H1 (cell line): ENCODE measurements at regions not wholly inside any gene's neighbourhood (a gene's known extent, or its start where the extent isn't known, plus 50 kb on each side); places are given as distances from the start of the nearest gene placed in this dataset.

Experiments used
- CTCF ChIA-PET: fragments of 300-600 bp; sonication (Branson Sonifier 250); formaldehyde crosslinking; loops from one replicate; lab custom pipeline; 2021; ENCODE audit not compliant: partially characterized antibody; lab: Charles Lee
- POLR2A ChIA-PET: fragments of 300-600 bp; sonication (Branson Sonifier 250); formaldehyde crosslinking; loops from one replicate; lab custom pipeline; 2021; ENCODE audit warnings: inconsistent platforms; ENCODE audit not compliant: partially characterized antibody; lab: Charles Lee
- DNase-seq, 2 experiments: peaks; one replicate each; pipeline versions ENCODE4 v3.0.0 to v3.0.0-alpha.2; 2010 to 2022; ENCODE audit warnings: low spot score in 2 of 2, low read depth in 1 of 2, mixed read lengths in 1 of 2
- FAIRE-seq: peaks from 2 replicates; lab custom pipeline; 2011; peaks lifted over from hg19 to GRCh38; lab: Jason Lieb, UNC
- H2AFZ ChIP-seq: 2 replicates; pipeline ENCODE4 v1.8.1; 2012; ENCODE audit warnings: low read length, inconsistent platforms
- H2AK5ac ChIP-seq: 2 replicates; pipeline ENCODE4 v1.6.1; 2013; ENCODE audit warnings: low read depth, low read length
- H2BK120ac ChIP-seq: replicated peaks from 2 replicates; pipeline ENCODE3; 2013; ENCODE audit warnings: low read depth, low read length, inconsistent platforms
- H2BK12ac ChIP-seq: 2 replicates; pipeline ENCODE4 v1.6.1; 2013; ENCODE audit warnings: low read depth, low read length
- H2BK15ac ChIP-seq: 2 replicates; pipeline ENCODE4 v1.6.1; 2013; ENCODE audit warnings: low read length
- H2BK20ac ChIP-seq: 2 replicates; pipeline ENCODE4 v1.6.1; 2013; ENCODE audit warnings: low read length
- H2BK5ac ChIP-seq: 2 replicates; pipeline ENCODE4 v1.6.1; 2013; ENCODE audit warnings: low read depth, low read length
- H3K14ac ChIP-seq: 2 replicates; pipeline ENCODE4 v1.6.1; 2013; ENCODE audit warnings: inconsistent platforms; ENCODE audit not compliant: insufficient read length
- H3K18ac ChIP-seq: 2 replicates; pipeline ENCODE4 v1.6.1; 2013; ENCODE audit warnings: low read length; ENCODE audit errors: extremely low read depth
- H3K23ac ChIP-seq: 2 replicates; pipeline ENCODE4 v1.6.1; 2013; ENCODE audit warnings: inconsistent platforms; ENCODE audit not compliant: insufficient read length
- H3K23me2 ChIP-seq: 2 replicates; pipeline ENCODE4 v1.6.1; 2013; ENCODE audit warnings: low read depth, low read length
- H3K27ac ChIP-seq: 2 replicates; pipeline ENCODE4 v1.6.1; 2011; ENCODE audit warnings: low read depth, low read length, inconsistent platforms
- H3K27me3 ChIP-seq, 4 experiments: replicated peaks in 1 of 4; 1 replicate in 1 of 4; 2 replicates in 3 of 4; pipeline versions ENCODE4 v1.6.1 to v1.8.1; 2011 to 2013; ENCODE audit warnings: low read length in 3 of 4, mild to moderate bottlenecking in 3 of 4, inconsistent platforms in 2 of 4, mixed read lengths in 2 of 4, moderate library complexity in 1 of 4; ENCODE audit not compliant: control insufficient read depth in 3 of 4, insufficient read depth in 3 of 4; ENCODE audit errors: extremely low read depth in 1 of 4
- H3K36me3 ChIP-seq, 4 experiments: 2 replicates each; pipeline versions ENCODE4 v1.6.1 to v1.8.1; 2011 to 2013; ENCODE audit warnings: mild to moderate bottlenecking in 4 of 4, low read length in 3 of 4, moderate library complexity in 2 of 4, control low read depth in 1 of 4, inconsistent platforms in 1 of 4; ENCODE audit not compliant: insufficient read depth in 4 of 4, control insufficient read depth in 2 of 4
- H3K4ac ChIP-seq: replicated peaks from 2 replicates; pipeline ENCODE3; 2013; ENCODE audit warnings: low read length, low read depth, mixed read lengths, inconsistent platforms; ENCODE audit not compliant: insufficient read length
- H3K4me1 ChIP-seq, 4 experiments: replicated peaks in 1 of 4; 1 replicate in 1 of 4; 2 replicates in 3 of 4; pipeline versions ENCODE4 v1.6.1 to v1.8.1; 2011 to 2013; ENCODE audit warnings: low read length in 3 of 4, inconsistent platforms in 2 of 4, mixed read lengths in 1 of 4; ENCODE audit not compliant: insufficient read depth in 4 of 4, control insufficient read depth in 3 of 4
- H3K4me2 ChIP-seq, 2 experiments: 2 replicates each; pipeline versions ENCODE4 v1.6.1 to v1.8.1; 2011 to 2013; ENCODE audit warnings: low read depth in 2 of 2, low read length in 2 of 2, control low read depth in 1 of 2, inconsistent platforms in 1 of 2, mild to moderate bottlenecking in 1 of 2; ENCODE audit not compliant: insufficient read depth in 1 of 2
- H3K4me3 ChIP-seq, 4 experiments: fragments of 200-600, 300-600 bp in 1 of 4; sonication (generic), shearing (Covaris generic), sonication (Bioruptor Twin) in 1 of 4; 2 replicates each; pipeline versions ENCODE4 v1.5.1 to v1.8.1; 2011 to 2016; ENCODE audit warnings: low read length in 4 of 4, low read depth in 3 of 4, control low read depth in 2 of 4, inconsistent platforms in 2 of 4, mild to moderate bottlenecking in 2 of 4, mixed read lengths in 1 of 4, moderate library complexity in 1 of 4; ENCODE audit not compliant: insufficient read depth in 2 of 4; ENCODE audit errors: extremely low read depth in 1 of 4
- H3K56ac ChIP-seq: replicated peaks from 2 replicates; pipeline ENCODE3; 2013; ENCODE audit warnings: low read depth, mild to moderate bottlenecking, mixed read lengths, low read length, inconsistent platforms; ENCODE audit not compliant: insufficient read length
- H3K79me1 ChIP-seq: 2 replicates; pipeline ENCODE4 v1.6.1; 2013; ENCODE audit warnings: low read depth, low read length, control low read depth
- H3K79me2 ChIP-seq, 2 experiments: 2 replicates each; pipeline versions ENCODE4 v1.6.1 to v1.8.1; 2012 to 2013; ENCODE audit warnings: low read length in 2 of 2, mild to moderate bottlenecking in 2 of 2, inconsistent platforms in 1 of 2; ENCODE audit not compliant: insufficient read depth in 2 of 2, control insufficient read depth in 1 of 2
- H3K9ac ChIP-seq, 4 experiments: replicated peaks in 1 of 4; 1 replicate in 1 of 4; 2 replicates in 3 of 4; pipeline versions ENCODE4 v1.6.1 to v1.8.1; 2011 to 2013; ENCODE audit warnings: low read depth in 3 of 4, low read length in 3 of 4, control low read depth in 2 of 4, mild to moderate bottlenecking in 2 of 4, moderate library complexity in 2 of 4, inconsistent platforms in 1 of 4; ENCODE audit errors: extremely low read depth in 1 of 4
- H3K9me3 ChIP-seq, 2 experiments: 2 replicates each; pipeline versions ENCODE4 v1.6.1 to v1.8.1; 2012 to 2013; ENCODE audit warnings: mild to moderate bottlenecking in 2 of 2, moderate library complexity in 2 of 2, control low read depth in 1 of 2, inconsistent platforms in 1 of 2, low read depth in 1 of 2, low read length in 1 of 2, mixed read lengths in 1 of 2; ENCODE audit not compliant: insufficient read depth in 2 of 2
- H4K20me1 ChIP-seq, 2 experiments: replicated peaks in 1 of 2; 2 replicates each; pipeline versions ENCODE3 to v1.8.1; 2011 to 2013; ENCODE audit warnings: inconsistent platforms in 2 of 2, low read length in 2 of 2, mild to moderate bottlenecking in 1 of 2; ENCODE audit not compliant: insufficient read depth in 2 of 2, control insufficient read depth in 1 of 2
- H4K5ac ChIP-seq: 2 replicates; pipeline ENCODE4 v1.6.1; 2013; ENCODE audit warnings: low read length, low read depth, mixed read lengths, inconsistent platforms; ENCODE audit not compliant: insufficient read length
- H4K8ac ChIP-seq: 2 replicates; pipeline ENCODE4 v1.8.0; 2013; ENCODE audit warnings: mild to moderate bottlenecking, moderate library complexity, low read length, inconsistent platforms; ENCODE audit not compliant: insufficient read depth; ENCODE audit errors: extremely low read depth
- H4K91ac ChIP-seq: replicated peaks from 2 replicates; pipeline ENCODE3; 2013; ENCODE audit warnings: low read length, mixed read lengths, inconsistent platforms; ENCODE audit not compliant: insufficient read length
- CTBP2 ChIP-seq: IDR thresholded peaks from 2 replicates; pipeline ENCODE4 v1.7.0; 2011; ENCODE audit warnings: borderline replicate concordance, mild to moderate bottlenecking, moderate library complexity, mixed read lengths, low read length; ENCODE audit not compliant: insufficient read depth, insufficient read length
- JUND ChIP-seq: IDR thresholded peaks from 2 replicates; pipeline ENCODE4 v1.6.1; 2011; ENCODE audit warnings: mild to moderate bottlenecking, improper control_type of control experiment, low read length
- RBBP5 ChIP-seq: IDR thresholded peaks from 2 replicates; pipeline ENCODE4 v1.7.1; 2012; ENCODE audit warnings: low read depth, mild to moderate bottlenecking, inconsistent platforms, low read length, moderate library complexity, borderline replicate concordance
- TBP ChIP-seq: IDR thresholded peaks from 2 replicates; pipeline ENCODE4 v1.6.1; 2011; ENCODE audit warnings: low read depth, low read length, improper control_type of control experiment
- WGBS, 2 experiments: shearing (Covaris generic) in 1 of 2; methylation state at CpG; one replicate each; pipeline versions ENCODE4 v1.1.6 to v1.1.7; 2013 to 2015; ENCODE audit warnings: low lambda C conversion rate in 2 of 2, mixed read lengths in 2 of 2, inconsistent platforms in 1 of 2, low coverage in 1 of 2, missing lambda C conversion rate in 1 of 2; ENCODE audit not compliant: insufficient replicate concordance in 2 of 2, insufficient coverage in 1 of 2, insufficient read length in 1 of 2; ENCODE audit errors: extremely low coverage in 1 of 2, missing lambda C conversion rate in 1 of 2; 5-methylcytosine and 5-hydroxymethylcytosine counted together

DNA sequence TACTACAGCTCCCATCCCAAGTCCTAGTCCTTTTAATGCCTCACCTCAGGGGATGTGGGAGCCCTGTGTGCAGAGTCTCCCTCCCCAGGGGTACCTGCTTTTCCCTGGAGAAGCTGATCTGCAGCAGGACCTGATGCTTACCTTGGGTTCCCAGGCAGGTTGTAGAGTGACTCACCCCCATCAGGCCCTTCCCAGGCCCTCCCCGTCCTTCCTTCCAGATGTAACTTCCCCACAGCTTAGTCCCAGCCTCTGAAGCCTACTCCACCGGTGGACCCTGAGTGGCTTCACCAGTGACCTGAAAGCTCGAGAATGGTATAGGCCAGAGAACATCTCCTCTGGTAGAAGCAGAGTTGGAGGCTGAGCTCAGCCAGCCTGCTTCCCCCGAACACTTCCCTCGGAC, 254.2 kb upstream of the STT3B start:
- no peak overlapping the region for H4K5ac ChIP-seq
- no peak overlapping the region for H2BK15ac ChIP-seq
- DNase-seq (no peak), FAIRE-seq (no peak)
- CTCF ChIA-PET, result interaction anchor here (1.2 kb wide), 1 partner anchor 10 kb away, joined by 3 read pairs; no protein-coding TSS in a partner anchor
- H3K27me3 ChIP-seq, result peaks cover 0 to 1% (median 0%) of the 10 kb centered on the region in 4 experiments; a peak in 1 of 7 replicates
- H3K4me3 ChIP-seq, result no peak overlapping the region
- H3K9ac ChIP-seq, result no peak overlapping the region
- no peak overlapping the region for H3K14ac ChIP-seq
- H2AK5ac ChIP-seq, result no peak overlapping the region
- H3K79me1 ChIP-seq, result no peaks in the 10 kb centered on the region
- 85% methylated on average over 5 of the region's 5 CpGs; no CpG with 5 or more reads in 1 of the 2 experiments for WGBS, 2 experiments
- POLR2A ChIA-PET, result no interaction called here
- no peak overlapping the region for H4K8ac ChIP-seq
- H3K4ac ChIP-seq, result no peak overlapping the region
- peaks cover 0 to 6% (median 1%) of the 10 kb centered on the region in 4 experiments; a peak in 3 of 7 replicates for H3K4me1 ChIP-seq
- H3K23me2 ChIP-seq, result no peaks in the 10 kb centered on the region
- no peak overlapping the region for H3K18ac ChIP-seq
- no peak overlapping the region for H2BK120ac ChIP-seq
- no peak for TF ChIP-seq CTBP2
- no peak for TF ChIP-seq JUND
- TF ChIP-seq TBP, result no peak
- no peak for TF ChIP-seq RBBP5
- no peak overlapping the region for H3K56ac ChIP-seq
- H3K79me2 ChIP-seq, result no peaks in the 10 kb centered on the region
- no peaks in the 10 kb centered on the region for H3K36me3 ChIP-seq
- H2BK5ac ChIP-seq, result no peak overlapping the region
- H3K9me3 ChIP-seq, result no peaks in the 10 kb centered on the region
- H3K23ac ChIP-seq, result no peak overlapping the region
- H4K20me1 ChIP-seq, result no peaks in the 10 kb centered on the region
- H2BK20ac ChIP-seq, result no peak overlapping the region
- no peak overlapping the region for H3K27ac ChIP-seq
- no peak overlapping the region for H2BK12ac ChIP-seq
- H3K4me2 ChIP-seq, result no peak overlapping the region
- H4K91ac ChIP-seq, result no peak overlapping the region
- H2AFZ ChIP-seq, result no peak overlapping the region
